HEK293T (cell line): ENCODE measurements at regions not wholly inside any gene's neighbourhood (a gene's known extent, or its start where the extent isn't known, plus 50 kb on each side); places are given as distances from the start of the nearest gene placed in this dataset.

Source experiments
- BHLHE40 ChIP-seq: fragments of 450-650 bp; IDR thresholded peaks from 2 replicates; pipeline ENCODE4 v1.6.1; 2016; ENCODE audit warnings: mild to moderate bottlenecking, moderate library complexity, borderline replicate concordance
- CTBP1 ChIP-seq: fragments of 450-650 bp; IDR thresholded peaks from 2 replicates; pipeline ENCODE4 v1.6.1; 2016; ENCODE audit warnings: borderline replicate concordance
- FOXK2 ChIP-seq: fragments of 450-650 bp; IDR thresholded peaks from 2 replicates; pipeline ENCODE4 v1.6.1; 2016; ENCODE audit warnings: mild to moderate bottlenecking
- PKNOX1 ChIP-seq: fragments of 450-650 bp; IDR thresholded peaks from 2 replicates; pipeline ENCODE4 v1.6.1; 2016
- SP1 ChIP-seq: fragments of 450-650 bp; IDR thresholded peaks from 2 replicates; pipeline ENCODE4 v1.6.1; 2017
- TARDBP ChIP-seq: fragments of 450-650 bp; IDR thresholded peaks from 2 replicates; pipeline ENCODE4 v1.6.1; 2016

DNA sequence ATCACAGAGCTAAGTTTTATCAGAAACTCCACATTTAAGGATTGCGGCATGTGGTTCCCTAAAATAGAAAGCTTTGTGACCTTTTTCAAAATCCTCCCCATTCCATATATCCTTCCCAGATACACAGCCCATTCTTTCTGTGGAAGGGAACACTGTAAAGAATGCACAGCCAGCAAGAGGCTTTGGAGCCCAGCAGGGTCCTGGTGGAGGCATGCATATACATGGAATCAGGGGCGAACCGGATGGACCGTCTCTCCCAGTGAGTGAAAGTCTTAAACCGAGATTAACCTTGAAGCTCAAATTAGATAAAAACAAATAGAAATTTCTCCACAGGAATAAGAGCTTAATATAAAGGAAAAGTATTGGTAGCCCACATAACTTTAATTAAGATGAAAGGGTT is 436.2 kb upstream of the MDFIC2 start:
- TF ChIP-seq TARDBP (no peak), SP1 (no peak), FOXK2 (no peak), BHLHE40 (no peak), CTBP1 (no peak), PKNOX1 (no peak)
